Nephron progenitor cell (in vitro differentiated cells): ENCODE measurements at regions not wholly inside any gene's neighbourhood (a gene's known extent, or its start where the extent isn't known, plus 50 kb on each side); places are given as distances from the start of the nearest gene placed in this dataset.

Experiments used
- DNase-seq: peaks from one replicate; pipeline ENCODE4 v3.0.0; 2021
- H3K27ac Mint-ChIP-seq: 2 replicates; pipeline ENCODE4 v1.8.0; 2021; ENCODE audit warnings: mild to moderate bottlenecking, moderate library complexity, mixed read lengths
- H3K27me3 Mint-ChIP-seq: 2 replicates; pipeline ENCODE4 v1.8.0; 2021; ENCODE audit warnings: mild to moderate bottlenecking, low read depth, mixed read lengths; ENCODE audit not compliant: poor library complexity
- H3K36me3 Mint-ChIP-seq: 2 replicates; pipeline ENCODE4 v1.8.0; 2021; ENCODE audit warnings: low read depth, mixed read lengths
- H3K4me1 Mint-ChIP-seq: 2 replicates; pipeline ENCODE4 v1.8.0; 2021; ENCODE audit warnings: mixed read lengths
- H3K4me3 Mint-ChIP-seq: 2 replicates; pipeline ENCODE4 v1.8.0; 2021; ENCODE audit warnings: mild to moderate bottlenecking, moderate library complexity, mixed read lengths
- H3K9me3 Mint-ChIP-seq: 2 replicates; pipeline ENCODE4 v1.8.0; 2021; ENCODE audit warnings: mild to moderate bottlenecking, moderate library complexity, mixed read lengths
- CTCF ChIP-seq: fragments of 200-600 bp; sonication (generic); IDR thresholded peaks from 2 replicates; pipeline ENCODE4 v1.5.0; 2021; ENCODE audit warnings: antibody characterized with exemption

DNA sequence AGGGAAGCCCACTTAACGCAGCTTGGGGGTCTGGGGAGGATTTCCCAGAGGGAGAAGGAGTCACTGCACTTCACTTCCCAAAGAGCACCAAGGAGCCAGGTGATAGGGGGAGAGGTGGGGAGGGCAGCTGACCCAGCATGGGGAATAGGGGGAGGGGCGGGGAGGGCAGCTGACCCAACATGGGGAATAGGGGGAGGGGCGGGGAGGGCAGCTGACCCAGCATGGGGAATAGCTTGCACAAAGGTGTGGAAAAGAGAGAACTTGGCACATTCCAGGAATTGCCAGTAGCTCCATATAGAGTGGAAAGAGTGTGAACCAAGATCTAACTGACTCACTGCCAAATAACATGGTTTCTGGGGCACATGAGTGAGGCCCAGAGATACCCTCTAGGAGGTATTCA is 110.3 kb downstream of the CCT6B start:
- H3K4me3 Mint-ChIP-seq, result no peak overlapping the region
- no peak for DNase-seq
- TF ChIP-seq CTCF, result no peak

DNA sequence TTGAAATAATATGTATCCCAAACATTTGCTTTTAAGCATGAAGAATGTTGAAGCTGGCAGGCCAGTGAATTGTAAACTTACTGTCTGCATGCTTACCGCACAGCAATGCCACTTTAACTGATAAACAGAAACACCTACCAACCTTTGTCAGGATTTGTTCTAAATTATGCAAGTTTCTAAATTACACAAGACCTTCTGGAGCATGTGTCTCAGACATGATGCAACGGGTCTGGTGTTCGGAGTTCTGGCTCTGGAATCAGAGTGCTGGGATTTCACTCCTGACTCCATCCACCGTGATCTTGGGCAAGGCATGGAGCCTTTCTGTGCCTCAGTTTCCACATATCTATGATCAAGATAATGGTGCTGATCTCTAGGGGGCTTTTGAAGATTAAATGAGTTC is 111.2 kb downstream of the CCT6B start:
- no peak for DNase-seq
- Mint-ChIP-seq H3K9me3 (no peaks in the 10 kb centered on the region), H3K4me1 (peaks cover 17% of the 10 kb centered on the region), H3K27ac (no peak overlapping the region), H3K27me3 (peaks cover 7% of the 10 kb centered on the region), H3K36me3 (no peaks in the 10 kb centered on the region), H3K4me3 (no peak overlapping the region)
- TF ChIP-seq CTCF, result no peak

More for the DNA sequence above, 110.3 kb downstream of the CCT6B start:
- H3K36me3 Mint-ChIP-seq, result no peaks in the 10 kb centered on the region
- peaks cover 17% of the 10 kb centered on the region for H3K4me1 Mint-ChIP-seq
- peaks cover 11% of the 10 kb centered on the region for H3K27me3 Mint-ChIP-seq
- no peaks in the 10 kb centered on the region for H3K9me3 Mint-ChIP-seq
- no peak overlapping the region for H3K27ac Mint-ChIP-seq

DNA sequence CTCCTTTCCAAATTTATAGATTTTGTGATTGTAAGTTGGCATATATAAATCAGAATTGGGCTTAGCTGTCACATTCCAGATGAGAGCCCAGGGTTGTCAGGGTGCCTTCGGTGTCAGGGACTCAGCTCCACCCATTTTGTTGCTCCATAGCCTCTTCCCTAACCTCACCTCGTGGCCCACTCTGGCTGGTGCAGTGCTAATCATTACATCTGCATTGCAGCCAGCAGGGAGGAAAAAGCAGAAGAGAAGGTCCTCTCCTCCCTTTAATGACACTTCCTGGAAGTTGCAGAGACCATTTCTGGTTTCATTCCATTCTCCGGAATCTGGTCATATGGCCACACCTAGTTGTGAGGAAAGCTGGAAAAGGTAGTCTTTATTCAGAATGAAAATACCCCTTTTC is 113.3 kb downstream of the CCT6B start:
- Mint-ChIP-seq H3K9me3 (no peaks in the 10 kb centered on the region), H3K27me3 (peaks cover 4% of the 10 kb centered on the region), H3K36me3 (no peaks in the 10 kb centered on the region), H3K27ac (no peak overlapping the region), H3K4me3 (no peak overlapping the region), H3K4me1 (peaks cover 11% of the 10 kb centered on the region)
- TF ChIP-seq CTCF, result no peak
- no peak for DNase-seq

- H3K9me3 Mint-ChIP-seq, result no peaks in the 10 kb centered on the region
- H3K27me3 Mint-ChIP-seq, result peaks cover 13% of the 10 kb centered on the region
- no peak for DNase-seq
- no peak for TF ChIP-seq CTCF
- H3K4me1 Mint-ChIP-seq, result peaks cover 11% of the 10 kb centered on the region
- H3K4me3 Mint-ChIP-seq, result no peak overlapping the region
- no peak overlapping the region for H3K27ac Mint-ChIP-seq
- no peaks in the 10 kb centered on the region for H3K36me3 Mint-ChIP-seq
These were observed 116.0 kb downstream of the CCT6B start for GRCh38 chr17:34845296-34845695.

- Mint-ChIP-seq H3K4me1 (peaks cover 11% of the 10 kb centered on the region), H3K4me3 (no peak overlapping the region), H3K27me3 (peaks cover 19% of the 10 kb centered on the region), H3K36me3 (no peaks in the 10 kb centered on the region), H3K9me3 (no peaks in the 10 kb centered on the region), H3K27ac (no peak overlapping the region)
- no peak for TF ChIP-seq CTCF
- no peak for DNase-seq
These were observed 117.6 kb downstream of the CCT6B start for GRCh38 chr17:34843682-34844081.

DNA sequence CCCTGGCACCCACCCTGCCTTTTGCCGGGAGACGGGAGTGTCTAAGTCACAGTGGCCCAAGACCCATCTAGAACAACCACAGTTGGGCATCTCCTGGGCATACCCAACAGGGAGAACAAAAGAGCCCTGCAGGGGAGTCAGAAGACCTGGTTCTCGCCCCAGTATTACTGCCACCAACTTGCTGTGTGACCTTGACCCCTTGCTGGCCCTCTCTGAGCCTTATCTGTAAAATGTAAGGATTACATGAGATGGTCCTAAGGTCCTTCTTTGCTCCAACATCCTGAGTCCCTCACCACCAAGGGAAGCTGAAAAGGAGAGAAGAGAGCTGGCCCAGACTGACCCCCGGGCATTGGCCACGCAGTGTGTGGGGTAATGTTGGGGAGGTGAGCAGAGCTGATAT is 119.0 kb downstream of the CCT6B start:
- no peak for TF ChIP-seq CTCF
- DNase-seq, result no peak
- Mint-ChIP-seq H3K27me3 (peaks cover 24% of the 10 kb centered on the region), H3K36me3 (no peaks in the 10 kb centered on the region), H3K9me3 (no peaks in the 10 kb centered on the region), H3K4me1 (peaks cover 11% of the 10 kb centered on the region), H3K27ac (no peak overlapping the region), H3K4me3 (no peak overlapping the region)
